H1 (cell line): ENCODE measurements at regions not wholly inside any gene's neighbourhood (a gene's known extent, or its start where the extent isn't known, plus 50 kb on each side); places are given as distances from the start of the nearest gene placed in this dataset.

Experiments
- CTCF ChIA-PET: fragments of 300-600 bp; sonication (Branson Sonifier 250); formaldehyde crosslinking; loops from one replicate; lab custom pipeline; 2021; ENCODE audit not compliant: partially characterized antibody; lab: Charles Lee
- POLR2A ChIA-PET: fragments of 300-600 bp; sonication (Branson Sonifier 250); formaldehyde crosslinking; loops from one replicate; lab custom pipeline; 2021; ENCODE audit warnings: inconsistent platforms; ENCODE audit not compliant: partially characterized antibody; lab: Charles Lee
- DNase-seq, 2 experiments: peaks; one replicate each; pipeline versions ENCODE4 v3.0.0 to v3.0.0-alpha.2; 2010 to 2022; ENCODE audit warnings: low spot score in 2 of 2, low read depth in 1 of 2, mixed read lengths in 1 of 2
- FAIRE-seq: peaks from 2 replicates; lab custom pipeline; 2011; peaks lifted over from hg19 to GRCh38; lab: Jason Lieb, UNC
- H2AFZ ChIP-seq: 2 replicates; pipeline ENCODE4 v1.8.1; 2012; ENCODE audit warnings: low read length, inconsistent platforms
- H2AK5ac ChIP-seq: 2 replicates; pipeline ENCODE4 v1.6.1; 2013; ENCODE audit warnings: low read depth, low read length
- H2BK120ac ChIP-seq: replicated peaks from 2 replicates; pipeline ENCODE3; 2013; ENCODE audit warnings: low read depth, low read length, inconsistent platforms
- H2BK12ac ChIP-seq: 2 replicates; pipeline ENCODE4 v1.6.1; 2013; ENCODE audit warnings: low read depth, low read length
- H2BK15ac ChIP-seq: 2 replicates; pipeline ENCODE4 v1.6.1; 2013; ENCODE audit warnings: low read length
- H2BK20ac ChIP-seq: 2 replicates; pipeline ENCODE4 v1.6.1; 2013; ENCODE audit warnings: low read length
- H2BK5ac ChIP-seq: 2 replicates; pipeline ENCODE4 v1.6.1; 2013; ENCODE audit warnings: low read depth, low read length
- H3K14ac ChIP-seq: 2 replicates; pipeline ENCODE4 v1.6.1; 2013; ENCODE audit warnings: inconsistent platforms; ENCODE audit not compliant: insufficient read length
- H3K18ac ChIP-seq: 2 replicates; pipeline ENCODE4 v1.6.1; 2013; ENCODE audit warnings: low read length; ENCODE audit errors: extremely low read depth
- H3K23ac ChIP-seq: 2 replicates; pipeline ENCODE4 v1.6.1; 2013; ENCODE audit warnings: inconsistent platforms; ENCODE audit not compliant: insufficient read length
- H3K23me2 ChIP-seq: 2 replicates; pipeline ENCODE4 v1.6.1; 2013; ENCODE audit warnings: low read depth, low read length
- H3K27ac ChIP-seq: 2 replicates; pipeline ENCODE4 v1.6.1; 2011; ENCODE audit warnings: low read depth, low read length, inconsistent platforms
- H3K27me3 ChIP-seq, 4 experiments: replicated peaks in 1 of 4; 1 replicate in 1 of 4; 2 replicates in 3 of 4; pipeline versions ENCODE4 v1.6.1 to v1.8.1; 2011 to 2013; ENCODE audit warnings: low read length in 3 of 4, mild to moderate bottlenecking in 3 of 4, inconsistent platforms in 2 of 4, mixed read lengths in 2 of 4, moderate library complexity in 1 of 4; ENCODE audit not compliant: control insufficient read depth in 3 of 4, insufficient read depth in 3 of 4; ENCODE audit errors: extremely low read depth in 1 of 4
- H3K36me3 ChIP-seq, 4 experiments: 2 replicates each; pipeline versions ENCODE4 v1.6.1 to v1.8.1; 2011 to 2013; ENCODE audit warnings: mild to moderate bottlenecking in 4 of 4, low read length in 3 of 4, moderate library complexity in 2 of 4, control low read depth in 1 of 4, inconsistent platforms in 1 of 4; ENCODE audit not compliant: insufficient read depth in 4 of 4, control insufficient read depth in 2 of 4
- H3K4ac ChIP-seq: replicated peaks from 2 replicates; pipeline ENCODE3; 2013; ENCODE audit warnings: low read length, low read depth, mixed read lengths, inconsistent platforms; ENCODE audit not compliant: insufficient read length
- H3K4me1 ChIP-seq, 4 experiments: replicated peaks in 1 of 4; 1 replicate in 1 of 4; 2 replicates in 3 of 4; pipeline versions ENCODE4 v1.6.1 to v1.8.1; 2011 to 2013; ENCODE audit warnings: low read length in 3 of 4, inconsistent platforms in 2 of 4, mixed read lengths in 1 of 4; ENCODE audit not compliant: insufficient read depth in 4 of 4, control insufficient read depth in 3 of 4
- H3K4me2 ChIP-seq, 2 experiments: 2 replicates each; pipeline versions ENCODE4 v1.6.1 to v1.8.1; 2011 to 2013; ENCODE audit warnings: low read depth in 2 of 2, low read length in 2 of 2, control low read depth in 1 of 2, inconsistent platforms in 1 of 2, mild to moderate bottlenecking in 1 of 2; ENCODE audit not compliant: insufficient read depth in 1 of 2
- H3K4me3 ChIP-seq, 4 experiments: fragments of 200-600, 300-600 bp in 1 of 4; sonication (generic), shearing (Covaris generic), sonication (Bioruptor Twin) in 1 of 4; 2 replicates each; pipeline versions ENCODE4 v1.5.1 to v1.8.1; 2011 to 2016; ENCODE audit warnings: low read length in 4 of 4, low read depth in 3 of 4, control low read depth in 2 of 4, inconsistent platforms in 2 of 4, mild to moderate bottlenecking in 2 of 4, mixed read lengths in 1 of 4, moderate library complexity in 1 of 4; ENCODE audit not compliant: insufficient read depth in 2 of 4; ENCODE audit errors: extremely low read depth in 1 of 4
- H3K56ac ChIP-seq: replicated peaks from 2 replicates; pipeline ENCODE3; 2013; ENCODE audit warnings: low read depth, mild to moderate bottlenecking, mixed read lengths, low read length, inconsistent platforms; ENCODE audit not compliant: insufficient read length
- H3K79me1 ChIP-seq: 2 replicates; pipeline ENCODE4 v1.6.1; 2013; ENCODE audit warnings: low read depth, low read length, control low read depth
- H3K79me2 ChIP-seq, 2 experiments: 2 replicates each; pipeline versions ENCODE4 v1.6.1 to v1.8.1; 2012 to 2013; ENCODE audit warnings: low read length in 2 of 2, mild to moderate bottlenecking in 2 of 2, inconsistent platforms in 1 of 2; ENCODE audit not compliant: insufficient read depth in 2 of 2, control insufficient read depth in 1 of 2
- H3K9ac ChIP-seq, 4 experiments: replicated peaks in 1 of 4; 1 replicate in 1 of 4; 2 replicates in 3 of 4; pipeline versions ENCODE4 v1.6.1 to v1.8.1; 2011 to 2013; ENCODE audit warnings: low read depth in 3 of 4, low read length in 3 of 4, control low read depth in 2 of 4, mild to moderate bottlenecking in 2 of 4, moderate library complexity in 2 of 4, inconsistent platforms in 1 of 4; ENCODE audit errors: extremely low read depth in 1 of 4
- H3K9me3 ChIP-seq, 2 experiments: 2 replicates each; pipeline versions ENCODE4 v1.6.1 to v1.8.1; 2012 to 2013; ENCODE audit warnings: mild to moderate bottlenecking in 2 of 2, moderate library complexity in 2 of 2, control low read depth in 1 of 2, inconsistent platforms in 1 of 2, low read depth in 1 of 2, low read length in 1 of 2, mixed read lengths in 1 of 2; ENCODE audit not compliant: insufficient read depth in 2 of 2
- H4K20me1 ChIP-seq, 2 experiments: replicated peaks in 1 of 2; 2 replicates each; pipeline versions ENCODE3 to v1.8.1; 2011 to 2013; ENCODE audit warnings: inconsistent platforms in 2 of 2, low read length in 2 of 2, mild to moderate bottlenecking in 1 of 2; ENCODE audit not compliant: insufficient read depth in 2 of 2, control insufficient read depth in 1 of 2
- H4K5ac ChIP-seq: 2 replicates; pipeline ENCODE4 v1.6.1; 2013; ENCODE audit warnings: low read length, low read depth, mixed read lengths, inconsistent platforms; ENCODE audit not compliant: insufficient read length
- H4K8ac ChIP-seq: 2 replicates; pipeline ENCODE4 v1.8.0; 2013; ENCODE audit warnings: mild to moderate bottlenecking, moderate library complexity, low read length, inconsistent platforms; ENCODE audit not compliant: insufficient read depth; ENCODE audit errors: extremely low read depth
- H4K91ac ChIP-seq: replicated peaks from 2 replicates; pipeline ENCODE3; 2013; ENCODE audit warnings: low read length, mixed read lengths, inconsistent platforms; ENCODE audit not compliant: insufficient read length
- CBX8 ChIP-seq: fragments of 300-800, 300-1000 bp; sonication (generic); IDR thresholded peaks from 2 replicates; pipeline ENCODE4 v1.7.1; 2016; ENCODE audit warnings: low read depth, low read length, borderline replicate concordance
- CHD1 ChIP-seq: IDR thresholded peaks from 2 replicates; pipeline ENCODE4 v1.6.1; 2012; ENCODE audit warnings: low read depth, low read length, improper control_type of control experiment
- CTBP2 ChIP-seq: IDR thresholded peaks from 2 replicates; pipeline ENCODE4 v1.7.0; 2011; ENCODE audit warnings: borderline replicate concordance, mild to moderate bottlenecking, moderate library complexity, mixed read lengths, low read length; ENCODE audit not compliant: insufficient read depth, insufficient read length
- EGR1 ChIP-seq: IDR thresholded peaks from 2 replicates; pipeline ENCODE4 v1.6.1; 2011; ENCODE audit warnings: low read depth, low read length, borderline replicate concordance
- FOSL1 ChIP-seq: IDR thresholded peaks from 2 replicates; pipeline ENCODE4 v1.6.1; 2011; ENCODE audit warnings: mild to moderate bottlenecking, low read depth, low read length, moderate library complexity; ENCODE audit not compliant: insufficient read depth
- JUN ChIP-seq: IDR thresholded peaks from 2 replicates; pipeline ENCODE4 v1.6.1; 2011; ENCODE audit warnings: low read depth, mild to moderate bottlenecking, improper control_type of control experiment, low read length
- MAX ChIP-seq: IDR thresholded peaks from 2 replicates; pipeline ENCODE4 v1.6.1; 2012; ENCODE audit warnings: inconsistent platforms
- NRF1 ChIP-seq: IDR thresholded peaks from 2 replicates; pipeline ENCODE4 v1.6.1; 2011; ENCODE audit warnings: mild to moderate bottlenecking, low read depth, low read length, improper control_type of control experiment
- POLR2A ChIP-seq, 2 experiments: IDR thresholded peaks; 1 replicate in 1 of 2; 2 replicates in 1 of 2; pipeline ENCODE4 v1.6.1; 2011; ENCODE audit warnings: low read depth in 2 of 2, low read length in 2 of 2, mild to moderate bottlenecking in 2 of 2; ENCODE audit errors: control extremely low read depth in 1 of 2
- RXRA ChIP-seq: IDR thresholded peaks from 2 replicates; pipeline ENCODE4 v1.6.1; 2011; ENCODE audit warnings: low read depth, mild to moderate bottlenecking, low read length, moderate library complexity; ENCODE audit not compliant: insufficient read depth
- SP1 ChIP-seq: IDR thresholded peaks from 2 replicates; pipeline ENCODE4 v1.6.1; 2011; ENCODE audit warnings: low read depth, low read length
- TAF1 ChIP-seq: IDR thresholded peaks from 2 replicates; pipeline ENCODE4 v1.6.1; 2011; ENCODE audit warnings: mild to moderate bottlenecking, low read depth, low read length
- TCF12 ChIP-seq: IDR thresholded peaks from 2 replicates; pipeline ENCODE4 v1.6.1; 2011; ENCODE audit warnings: low read depth, mild to moderate bottlenecking, low read length
- TEAD4 ChIP-seq: IDR thresholded peaks from 2 replicates; pipeline ENCODE4 v1.6.1; 2012; ENCODE audit warnings: low read depth, low read length, inconsistent platforms, mixed read lengths
- ZNF274 ChIP-seq: IDR thresholded peaks from 2 replicates; pipeline ENCODE4 v1.7.0; 2012; ENCODE audit warnings: low read length, borderline replicate concordance; ENCODE audit errors: extremely low read depth
- WGBS, 2 experiments: shearing (Covaris generic) in 1 of 2; methylation state at CpG; one replicate each; pipeline versions ENCODE4 v1.1.6 to v1.1.7; 2013 to 2015; ENCODE audit warnings: low lambda C conversion rate in 2 of 2, mixed read lengths in 2 of 2, inconsistent platforms in 1 of 2, low coverage in 1 of 2, missing lambda C conversion rate in 1 of 2; ENCODE audit not compliant: insufficient replicate concordance in 2 of 2, insufficient coverage in 1 of 2, insufficient read length in 1 of 2; ENCODE audit errors: extremely low coverage in 1 of 2, missing lambda C conversion rate in 1 of 2; 5-methylcytosine and 5-hydroxymethylcytosine counted together

GRCh38 chr18:1244397-1245122 is 339.9 kb downstream of the ADCYAP1 start:
- H3K36me3 ChIP-seq = no peaks in the 10 kb centered on the region
- TF ChIP-seq MAX (no peak), SP1 (no peak), FOSL1 (no peak), JUN (no peak), EGR1 (no peak), CTBP2 (no peak), NRF1 (no peak), TAF1 (no peak), TCF12 (no peak), ZNF274 (no peak), POLR2A (IDR thresholded peaks at IDR 0.05; ENCODE audit: control extremely low read depth in 1 of 2, low read depth in 2 of 2, low read length in 2 of 2) (no peak), RXRA (no peak), TEAD4 (no peak), CHD1 (no peak), CBX8 (no peak)

More at GRCh38 chr18:1244397-1245122, 339.9 kb downstream of the ADCYAP1 start:
- FAIRE-seq (no peak), DNase-seq (no peak)
- Histone ChIP-seq H2BK120ac (no peak overlapping the region), H2AFZ (no peak overlapping the region), H3K27ac (no peak overlapping the region), H3K4me1 (no peaks in the 10 kb centered on the region), H3K14ac (no peak overlapping the region), H2BK12ac (no peak overlapping the region), H3K9ac (no peak overlapping the region), H3K4ac (no peak overlapping the region), H2AK5ac (no peak overlapping the region), H4K20me1 (no peaks in the 10 kb centered on the region), H3K4me2 (no peak overlapping the region), H3K27me3 (no peaks in the 10 kb centered on the region), H3K23me2 (no peaks in the 10 kb centered on the region; the same call in 1 of the 2 replicates), H3K56ac (no peak overlapping the region), H3K23ac (no peak overlapping the region), H2BK15ac (no peak overlapping the region), H2BK5ac (no peak overlapping the region), H3K79me2 (no peaks in the 10 kb centered on the region), H4K5ac (no peak overlapping the region), H3K4me3 (no peak overlapping the region), H4K8ac (no peak overlapping the region), H3K18ac (no peak overlapping the region), H4K91ac (no peak overlapping the region), H3K9me3 (no peaks in the 10 kb centered on the region; a peak in 1 of 4 replicates), H3K79me1 (no peaks in the 10 kb centered on the region), H2BK20ac (no peak overlapping the region)
- ChIA-PET POLR2A (no interaction called here), CTCF (no interaction called here)
- 86% methylated on average over 3 of the region's 3 CpGs; no CpG with 5 or more reads in 1 of the 2 experiments for WGBS, 2 experiments
